ENCODE measurements at regions not wholly inside any gene's neighbourhood (a gene's known extent, or its start where the extent isn't known, plus 50 kb on each side); places are given as distances from the start of the nearest gene placed in this dataset.

DNA sequence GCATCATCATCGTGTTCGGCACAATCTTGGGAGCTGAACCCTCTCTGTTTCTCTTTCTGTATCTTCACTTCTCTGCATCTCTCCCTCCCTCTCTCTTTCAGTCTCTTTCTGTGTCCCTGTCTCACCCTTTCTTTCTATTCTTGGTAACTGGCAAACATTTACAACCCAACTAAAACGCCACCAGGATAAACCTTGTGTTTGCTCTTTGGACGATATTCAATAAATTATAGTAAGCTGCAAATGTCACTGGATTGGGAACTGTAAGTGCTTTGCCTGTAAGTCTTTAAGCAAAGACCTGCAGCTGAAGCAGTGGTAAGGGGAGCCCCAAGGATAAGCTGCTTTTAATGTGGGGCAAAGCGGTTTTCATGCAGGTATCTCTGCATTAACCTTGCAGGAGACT lies 558.0 kb upstream of the MKI67 start:
- Histone ChIP-seq H3K36me3 (no peaks in the 10 kb centered on the region), H3K4me1 (ENCODE audit: control insufficient read depth in 1 of 2, insufficient read depth in 1 of 2, low read depth in 1 of 2, low read length in 1 of 2) (no peaks in the 10 kb centered on the region), H3K9me3 (no peaks in the 10 kb centered on the region), H3K27ac (no peak overlapping the region), H3K4me3 (ENCODE audit: low read depth in 1 of 2, low read length in 1 of 2) (no peak overlapping the region), H3K27me3 (no peaks in the 10 kb centered on the region)
- TF ChIP-seq CTCF (IDR thresholded peaks at IDR 0.05), result no peak

DNA sequence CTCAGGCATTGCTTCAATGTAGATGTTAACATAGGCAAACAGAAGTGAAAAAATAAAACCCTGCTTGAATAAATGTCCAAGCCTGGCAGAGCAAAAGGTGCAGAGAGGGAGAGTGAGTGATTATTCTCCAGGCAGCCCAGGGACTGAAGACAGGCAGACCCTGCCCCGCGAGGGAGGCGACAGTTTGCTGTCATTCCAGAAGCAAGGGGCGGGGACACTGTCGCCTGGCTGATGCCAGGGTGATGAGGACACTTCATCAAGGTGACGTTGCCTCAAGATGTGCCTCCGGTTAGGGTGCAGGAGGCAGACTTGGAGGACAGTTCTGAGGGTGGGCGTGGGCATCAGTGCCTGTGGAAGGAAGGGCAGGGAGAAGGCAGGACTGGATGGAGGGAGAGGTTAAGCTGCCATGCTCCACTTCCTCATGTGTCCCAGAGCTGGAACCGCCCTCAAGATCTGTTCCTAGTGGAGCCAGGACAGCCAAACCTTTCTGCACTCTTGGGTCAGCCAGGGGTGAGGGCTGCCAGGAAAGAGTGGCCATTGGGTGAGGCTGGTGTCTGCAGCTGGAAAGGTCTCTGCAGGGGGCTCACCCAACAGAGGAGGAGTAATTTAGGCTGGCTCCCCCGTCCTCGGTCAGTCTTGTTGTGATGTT lies 560.5 kb upstream of the MKI67 start:
- Histone ChIP-seq H3K36me3 (no peaks in the 10 kb centered on the region), H3K27ac (no peak overlapping the region), H3K9me3 (no peaks in the 10 kb centered on the region), H3K27me3 (peaks cover 7% of the 10 kb centered on the region), H3K4me1 (ENCODE audit: control insufficient read depth in 1 of 2, insufficient read depth in 1 of 2, low read depth in 1 of 2, low read length in 1 of 2) (no peaks in the 10 kb centered on the region), H3K4me3 (ENCODE audit: low read depth in 1 of 2, low read length in 1 of 2) (no peak overlapping the region)
- TF ChIP-seq CTCF (IDR thresholded peaks at IDR 0.05), result no peak

GRCh38 chr10:128687408-128687807 lies 561.2 kb upstream of the MKI67 start:
- Histone ChIP-seq H3K9me3 (no peaks in the 10 kb centered on the region), H3K4me1 (ENCODE audit: control insufficient read depth in 1 of 2, insufficient read depth in 1 of 2, low read depth in 1 of 2, low read length in 1 of 2) (no peaks in the 10 kb centered on the region), H3K27ac (no peak overlapping the region), H3K4me3 (ENCODE audit: low read depth in 1 of 2, low read length in 1 of 2) (no peak overlapping the region), H3K27me3 (peaks cover 7% of the 10 kb centered on the region), H3K36me3 (no peaks in the 10 kb centered on the region)
- no peak for TF ChIP-seq CTCF (IDR thresholded peaks at IDR 0.05)

GRCh38 chr10:128687927-128688549 lies 561.8 kb upstream of the MKI67 start:
- no peaks in the 10 kb centered on the region for H3K9me3 ChIP-seq
- H3K4me1 ChIP-seq (ENCODE audit: control insufficient read depth in 1 of 2, insufficient read depth in 1 of 2, low read depth in 1 of 2, low read length in 1 of 2), result no peaks in the 10 kb centered on the region
- TF ChIP-seq CTCF (IDR thresholded peaks at IDR 0.05), result no peak
- no peak overlapping the region for H3K4me3 ChIP-seq (ENCODE audit: low read depth in 1 of 2, low read length in 1 of 2)
- peaks cover 7% of the 10 kb centered on the region for H3K27me3 ChIP-seq
- H3K36me3 ChIP-seq, result no peaks in the 10 kb centered on the region
- H3K27ac ChIP-seq, result no peak overlapping the region

DNA sequence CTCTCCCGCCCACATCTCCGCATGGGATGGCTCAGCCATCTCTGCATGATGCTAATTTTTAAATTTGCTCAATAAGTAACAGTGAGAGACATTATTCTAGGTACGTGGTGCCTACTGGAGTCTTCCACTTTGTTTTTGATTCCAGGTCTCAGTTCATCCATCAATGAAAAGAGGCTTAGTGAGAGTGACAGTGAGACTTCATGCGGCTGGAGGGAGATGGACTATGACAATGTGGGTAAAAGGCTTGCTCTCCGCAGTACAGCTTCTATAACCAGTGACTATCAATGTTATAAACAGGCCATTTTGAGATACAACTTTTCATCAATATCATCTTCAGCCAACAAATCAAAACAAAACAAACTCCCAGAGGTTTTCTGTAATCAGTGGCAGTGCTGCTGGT lies 563.4 kb upstream of the MKI67 start:
- H3K27me3 ChIP-seq, result peaks cover 7% of the 10 kb centered on the region
- no peaks in the 10 kb centered on the region for H3K9me3 ChIP-seq
- TF ChIP-seq CTCF (IDR thresholded peaks at IDR 0.05), result no peak
- H3K27ac ChIP-seq, result no peak overlapping the region
- no peaks in the 10 kb centered on the region for H3K36me3 ChIP-seq
- H3K4me1 ChIP-seq (ENCODE audit: control insufficient read depth in 1 of 2, insufficient read depth in 1 of 2, low read depth in 1 of 2, low read length in 1 of 2), result no peaks in the 10 kb centered on the region
- no peak overlapping the region for H3K4me3 ChIP-seq (ENCODE audit: low read depth in 1 of 2, low read length in 1 of 2)
